ENCODE measurements at regions not wholly inside any gene's neighbourhood (a gene's known extent, or its start where the extent isn't known, plus 50 kb on each side); places are given as distances from the start of the nearest gene placed in this dataset.

DNA sequence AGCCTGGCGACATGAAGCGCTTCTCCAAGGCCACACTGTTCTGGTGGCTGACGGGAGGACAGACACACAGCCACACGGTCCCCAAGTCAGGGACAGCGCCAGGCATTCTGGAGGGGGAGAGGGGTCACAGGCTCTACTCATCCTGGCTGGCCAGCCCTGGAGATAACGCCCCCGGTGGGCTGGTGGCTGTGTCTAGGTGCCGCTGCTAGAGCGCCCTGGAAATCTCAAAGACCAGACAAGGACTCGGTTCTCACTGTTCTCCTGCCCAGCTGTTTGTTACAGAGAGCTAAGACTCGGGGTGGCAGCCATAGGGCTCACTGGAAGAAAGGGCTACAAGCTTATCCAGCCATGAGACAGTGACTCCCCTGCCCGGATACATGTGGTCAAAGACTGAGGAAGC lies 72.0 kb downstream of the KCNF1 start:
- DNase-seq = no peak
- Histone ChIP-seq H3K36me3 (ENCODE audit: control insufficient read depth, insufficient read depth, low read length) (no peaks in the 10 kb centered on the region), H3K4me1 (ENCODE audit: control insufficient read depth, insufficient read depth, low read length) (no peaks in the 10 kb centered on the region), H3K27ac (ENCODE audit: low read depth, low read length) (no peak overlapping the region), H3K4me3 (ENCODE audit: low read length) (no peak overlapping the region), H3K9me3 (ENCODE audit: control insufficient read depth, low read length) (no peaks in the 10 kb centered on the region), H3K27me3 (ENCODE audit: control insufficient read depth, insufficient read depth, low read length, poor library complexity, severe bottlenecking) (no peaks in the 10 kb centered on the region), H3K9ac (ENCODE audit: extremely low read depth, low read length, poor library complexity, severe bottlenecking) (no peak overlapping the region)
- peaks cover 2% of the 10 kb centered on the region for H3K4me1 Mint-ChIP-seq
- H3K36me3 Mint-ChIP-seq (ENCODE audit: low read depth) = no peaks in the 10 kb centered on the region
- H3K9me3 Mint-ChIP-seq = no peaks in the 10 kb centered on the region
- no peak overlapping the region for H3K27ac Mint-ChIP-seq
- WGBS, 2 experiments (ENCODE audit: insufficient coverage in 1 of 2, insufficient read length in 1 of 2) = 92 to 95% methylated on average over 12 of the region's 12 CpGs
- H3K27me3 Mint-ChIP-seq (ENCODE audit: insufficient read depth) = peaks cover 2% of the 10 kb centered on the region
- TF ChIP-seq, protein P1, sequence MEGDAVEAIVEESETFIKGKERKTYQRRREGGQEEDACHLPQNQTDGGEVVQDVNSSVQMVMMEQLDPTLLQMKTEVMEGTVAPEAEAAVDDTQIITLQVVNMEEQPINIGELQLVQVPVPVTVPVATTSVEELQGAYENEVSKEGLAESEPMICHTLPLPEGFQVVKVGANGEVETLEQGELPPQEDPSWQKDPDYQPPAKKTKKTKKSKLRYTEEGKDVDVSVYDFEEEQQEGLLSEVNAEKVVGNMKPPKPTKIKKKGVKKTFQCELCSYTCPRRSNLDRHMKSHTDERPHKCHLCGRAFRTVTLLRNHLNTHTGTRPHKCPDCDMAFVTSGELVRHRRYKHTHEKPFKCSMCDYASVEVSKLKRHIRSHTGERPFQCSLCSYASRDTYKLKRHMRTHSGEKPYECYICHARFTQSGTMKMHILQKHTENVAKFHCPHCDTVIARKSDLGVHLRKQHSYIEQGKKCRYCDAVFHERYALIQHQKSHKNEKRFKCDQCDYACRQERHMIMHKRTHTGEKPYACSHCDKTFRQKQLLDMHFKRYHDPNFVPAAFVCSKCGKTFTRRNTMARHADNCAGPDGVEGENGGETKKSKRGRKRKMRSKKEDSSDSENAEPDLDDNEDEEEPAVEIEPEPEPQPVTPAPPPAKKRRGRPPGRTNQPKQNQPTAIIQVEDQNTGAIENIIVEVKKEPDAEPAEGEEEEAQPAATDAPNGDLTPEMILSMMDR (conservative IDR thresholded peaks at IDR 0.05) = no peak
- H3K4me3 Mint-ChIP-seq = no peak overlapping the region

DNA sequence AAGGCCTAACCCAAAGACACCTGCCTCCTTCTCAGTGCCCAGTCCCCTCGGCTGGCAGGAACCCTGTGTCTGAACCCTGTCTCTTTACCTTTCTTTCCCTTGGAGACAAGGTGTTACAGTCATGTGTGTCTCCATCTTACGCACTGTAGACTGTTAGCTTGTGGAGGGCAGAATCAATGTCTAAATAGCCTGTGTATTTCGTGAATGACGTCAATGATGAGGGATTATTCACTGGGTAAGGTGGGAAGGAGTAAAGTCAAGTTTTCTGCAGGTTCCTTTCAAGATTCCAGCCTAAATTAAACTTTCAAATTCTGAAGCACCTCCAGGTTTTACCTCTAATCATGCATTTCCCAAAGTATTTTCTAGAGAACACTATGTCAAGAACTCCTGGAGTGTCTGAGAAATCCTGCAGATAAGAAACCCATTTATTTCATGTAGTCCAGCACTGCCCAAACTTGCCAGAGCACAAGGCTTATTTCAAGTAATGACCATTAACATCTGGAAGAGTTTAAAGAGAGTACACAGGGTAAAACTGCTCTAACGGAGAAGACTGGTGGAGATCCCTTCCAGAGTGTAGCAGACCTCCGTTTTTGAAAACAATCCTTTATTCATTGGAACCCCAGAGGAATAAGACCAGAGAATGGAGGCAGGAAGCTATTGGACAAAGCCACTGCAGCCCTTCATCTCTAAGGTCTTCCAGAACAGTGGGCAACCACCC lies 72.8 kb downstream of the KCNF1 start:
- Mint-ChIP-seq H3K27ac (no peak overlapping the region), H3K4me3 (no peak overlapping the region), H3K9me3 (no peaks in the 10 kb centered on the region), H3K4me1 (peaks cover 2% of the 10 kb centered on the region), H3K36me3 (ENCODE audit: low read depth) (no peaks in the 10 kb centered on the region), H3K27me3 (ENCODE audit: insufficient read depth) (no peaks in the 10 kb centered on the region)
- H3K36me3 ChIP-seq (ENCODE audit: control insufficient read depth, insufficient read depth, low read length) = no peaks in the 10 kb centered on the region
- no peak overlapping the region for H3K9ac ChIP-seq (ENCODE audit: extremely low read depth, low read length, poor library complexity, severe bottlenecking)
- no peaks in the 10 kb centered on the region for H3K27me3 ChIP-seq (ENCODE audit: control insufficient read depth, insufficient read depth, low read length, poor library complexity, severe bottlenecking)
- TF ChIP-seq, protein P1 (conservative IDR thresholded peaks at IDR 0.05) = no peak
- H3K27ac ChIP-seq (ENCODE audit: low read depth, low read length) = no peak overlapping the region
- no peak overlapping the region for H3K4me3 ChIP-seq (ENCODE audit: low read length)
- no peaks in the 10 kb centered on the region for H3K4me1 ChIP-seq (ENCODE audit: control insufficient read depth, insufficient read depth, low read length)
- 93 to 100% methylated on average over 3 to 6 of the region's 6 CpGs for WGBS, 2 experiments (ENCODE audit: insufficient coverage in 1 of 2, insufficient read length in 1 of 2)
- no peak for DNase-seq
- no peaks in the 10 kb centered on the region for H3K9me3 ChIP-seq (ENCODE audit: control insufficient read depth, low read length)

DNA sequence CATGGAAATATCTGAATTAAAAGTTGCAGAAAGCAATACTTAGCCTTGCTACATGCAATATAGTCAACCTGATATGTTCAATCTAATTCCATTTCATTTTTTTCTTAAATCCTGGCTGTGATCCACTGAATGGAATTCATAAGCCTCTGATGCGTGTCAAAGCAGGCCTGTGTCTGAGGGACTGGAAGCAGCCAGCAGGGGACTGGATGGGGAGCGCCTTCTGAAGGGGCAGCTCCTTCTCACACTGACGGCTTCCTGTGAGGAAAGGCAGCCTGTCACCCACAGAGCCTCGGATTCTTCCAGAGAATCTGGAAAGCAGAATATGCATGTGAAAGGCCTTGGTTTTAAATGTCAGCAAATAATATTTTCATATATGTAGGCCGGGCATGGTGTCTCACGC lies 73.5 kb downstream of the KCNF1 start:
- Histone ChIP-seq H3K36me3 (ENCODE audit: control insufficient read depth, insufficient read depth, low read length) (no peaks in the 10 kb centered on the region), H3K4me3 (ENCODE audit: low read length) (no peak overlapping the region), H3K9ac (ENCODE audit: extremely low read depth, low read length, poor library complexity, severe bottlenecking) (no peak overlapping the region), H3K27me3 (ENCODE audit: control insufficient read depth, insufficient read depth, low read length, poor library complexity, severe bottlenecking) (no peaks in the 10 kb centered on the region), H3K4me1 (ENCODE audit: control insufficient read depth, insufficient read depth, low read length) (no peaks in the 10 kb centered on the region), H3K9me3 (ENCODE audit: control insufficient read depth, low read length) (no peaks in the 10 kb centered on the region), H3K27ac (ENCODE audit: low read depth, low read length) (no peak overlapping the region)
- Mint-ChIP-seq H3K27me3 (ENCODE audit: insufficient read depth) (peaks cover 2% of the 10 kb centered on the region), H3K9me3 (no peaks in the 10 kb centered on the region), H3K4me3 (no peak overlapping the region), H3K27ac (no peak overlapping the region), H3K36me3 (ENCODE audit: low read depth) (no peaks in the 10 kb centered on the region), H3K4me1 (peaks cover 2% of the 10 kb centered on the region)
- no peak for DNase-seq
- TF ChIP-seq, protein P1 (conservative IDR thresholded peaks at IDR 0.05) = peak; percentile 12
- WGBS, 2 experiments (ENCODE audit: insufficient coverage in 1 of 2, insufficient read length in 1 of 2) = 72 to 85% methylated on average over 4 to 6 of the region's 6 CpGs
